NCI-H460 (cell line): ENCODE measurements at regions not wholly inside any gene's neighbourhood (a gene's known extent, or its start where the extent isn't known, plus 50 kb on each side); places are given as distances from the start of the nearest gene placed in this dataset.
"Not testable (repeated sequence)": the region's sequence is repeated elsewhere in the genome, so short reads cannot be mapped to it uniquely, and the experiment has no call there.

Source experiments
- DNase-seq: peaks from one replicate; pipeline ENCODE4 v3.0.0-alpha.2; 2016; ENCODE audit warnings: low read depth; ENCODE audit errors: extremely low read depth

DNA sequence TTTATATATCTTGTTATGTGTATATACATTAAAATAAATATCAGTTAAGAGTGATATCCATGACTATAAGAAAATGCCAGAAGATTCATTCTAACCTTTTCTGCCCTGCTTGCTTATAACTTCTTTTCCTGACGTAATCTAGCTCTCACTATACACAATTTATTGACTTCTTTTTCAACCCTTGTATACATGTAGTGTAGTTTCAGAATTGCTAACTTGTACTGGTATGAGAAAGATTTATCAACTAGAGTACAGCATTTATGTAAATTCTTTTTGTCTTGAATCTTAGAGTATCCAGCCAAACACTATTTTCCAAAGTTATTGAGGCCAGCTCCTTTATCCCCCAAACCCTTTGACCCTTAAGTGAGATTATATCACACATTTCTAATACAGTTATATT is 798.0 kb upstream of the RAB6C start:
- DNase-seq: no peak

DNA sequence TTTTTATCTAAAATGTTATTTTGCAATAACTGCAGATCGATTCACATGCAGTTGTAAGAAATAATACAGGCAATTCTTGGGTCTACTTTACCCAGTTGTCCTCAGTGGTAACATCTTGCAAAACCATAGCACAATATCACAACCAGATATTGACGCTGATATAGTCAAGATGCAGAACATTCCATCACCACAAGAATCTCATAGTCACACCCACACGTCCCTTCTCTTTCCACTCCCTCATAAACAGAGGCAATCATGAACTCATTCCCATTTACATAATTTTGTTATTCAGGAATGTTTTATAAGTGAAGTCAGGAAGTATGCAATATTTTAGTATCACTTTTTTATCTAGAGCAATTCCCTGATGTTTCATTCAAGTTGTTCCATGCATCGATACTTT is 797.5 kb upstream of the RAB6C start:
- DNase-seq: no peak

GRCh38 chr2:129187343-129187742 is 792.1 kb upstream of the RAB6C start:
- DNase-seq: no peak

GRCh38 chr2:129188451-129188850 is 791.0 kb upstream of the RAB6C start:
- no peak for DNase-seq

GRCh38 chr2:129189617-129190319 is 789.7 kb upstream of the RAB6C start:
- DNase-seq: no peak

GRCh38 chr2:129190494-129190893 is 789.0 kb upstream of the RAB6C start:
- DNase-seq: no peak

DNA sequence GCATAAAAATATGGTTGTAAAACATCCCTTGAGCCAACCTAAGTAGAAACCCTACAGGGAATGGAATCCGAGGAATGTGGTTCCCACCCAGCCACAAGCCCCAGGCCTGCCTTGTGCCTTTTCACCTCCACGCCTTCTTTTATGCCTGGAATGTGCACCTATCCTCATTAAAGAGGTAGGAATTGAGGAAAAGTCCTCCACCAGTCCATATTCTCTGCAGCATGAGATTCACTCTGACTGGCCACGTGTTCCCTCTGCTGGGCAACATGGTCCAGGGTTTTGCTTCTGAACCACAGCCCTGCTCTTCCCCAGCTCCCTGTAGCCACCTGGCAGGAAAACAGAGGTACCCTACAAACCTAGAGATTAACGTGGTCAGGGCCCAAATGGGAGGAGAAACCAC is 787.9 kb upstream of the RAB6C start:
- DNase-seq: no peak

DNA sequence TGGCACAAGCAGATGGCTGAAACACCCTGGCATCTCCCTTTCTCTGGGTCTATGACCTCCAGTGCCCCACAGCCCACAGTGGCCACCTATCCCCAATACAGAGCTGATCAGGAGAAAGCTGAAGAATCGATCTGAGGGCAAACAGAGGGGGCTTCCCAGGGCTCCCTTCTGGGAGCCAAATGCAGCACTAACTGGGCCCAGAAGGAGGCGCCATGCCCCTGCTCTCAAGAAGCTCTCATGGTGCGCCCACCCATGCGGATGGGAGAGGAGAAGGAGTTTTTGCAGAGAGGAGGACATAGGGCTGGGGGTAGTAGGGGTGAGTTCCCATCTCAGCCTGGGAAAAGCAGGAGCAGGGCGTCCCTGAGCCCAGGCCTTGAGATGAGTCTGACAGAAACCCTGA is 787.3 kb upstream of the RAB6C start:
- no peak for DNase-seq

DNA sequence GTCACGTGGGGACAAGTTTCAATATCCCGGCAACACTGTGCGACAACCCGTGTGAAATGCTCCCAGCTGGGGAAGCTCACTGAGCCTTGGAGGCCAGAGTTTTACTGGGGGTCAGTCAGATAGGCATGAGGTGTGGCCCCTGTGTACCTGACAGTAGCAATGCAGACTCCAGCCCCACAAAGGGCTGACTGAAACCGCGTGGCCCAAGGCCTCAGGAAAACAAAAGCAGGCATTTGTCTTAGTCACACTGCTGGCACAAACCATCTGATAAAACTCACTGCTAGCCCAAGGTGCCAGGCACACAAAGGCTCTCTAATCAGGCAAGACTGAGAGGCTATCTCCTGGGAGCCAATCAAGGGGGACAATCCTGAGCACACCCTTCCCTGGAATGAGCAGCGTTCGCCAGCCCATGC is 786.6 kb upstream of the RAB6C start:
- DNase-seq: no peak

DNA sequence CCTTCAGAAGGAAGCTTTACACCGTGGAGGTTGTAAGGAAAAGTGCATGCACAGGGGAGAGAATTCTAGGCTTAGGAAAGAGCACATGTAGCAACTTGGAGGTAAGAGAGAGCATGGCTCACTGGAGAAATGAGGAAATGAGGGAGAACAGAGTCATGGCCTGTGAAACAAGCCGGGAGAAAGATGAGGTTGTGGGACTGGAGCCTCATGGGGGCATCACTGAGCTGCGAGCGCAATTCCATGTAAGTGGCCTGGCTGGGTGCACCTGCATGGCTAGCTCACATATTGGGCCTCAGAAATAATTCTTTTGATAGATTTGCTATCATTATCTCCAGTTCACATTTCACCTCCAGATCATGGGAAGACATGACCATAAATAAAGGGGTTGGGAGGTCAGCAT is 785.5 kb upstream of the RAB6C start:
- DNase-seq: no peak

- no peak for DNase-seq
Observed at GRCh38 chr2:129199501-129199900, 780.0 kb upstream of the RAB6C start.

DNA sequence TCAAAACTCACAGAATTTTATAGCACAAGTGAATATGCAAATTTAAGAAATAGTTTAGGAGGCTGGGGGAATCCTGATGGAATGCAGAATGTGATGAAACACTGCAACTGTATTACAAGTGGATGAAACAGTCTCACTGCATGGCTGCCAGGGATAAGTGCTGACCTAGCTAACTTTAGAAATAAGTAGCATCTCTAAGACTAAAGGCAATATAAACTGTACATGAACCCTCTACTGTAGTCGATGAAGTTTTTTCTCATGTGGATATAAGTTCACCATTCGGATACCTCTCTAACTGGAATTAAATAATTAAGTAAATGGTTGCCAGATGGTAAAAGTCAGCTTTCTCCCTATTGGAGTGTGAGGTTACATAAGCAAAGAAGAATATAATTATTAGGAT is 777.8 kb upstream of the RAB6C start:
- no peak for DNase-seq

DNA sequence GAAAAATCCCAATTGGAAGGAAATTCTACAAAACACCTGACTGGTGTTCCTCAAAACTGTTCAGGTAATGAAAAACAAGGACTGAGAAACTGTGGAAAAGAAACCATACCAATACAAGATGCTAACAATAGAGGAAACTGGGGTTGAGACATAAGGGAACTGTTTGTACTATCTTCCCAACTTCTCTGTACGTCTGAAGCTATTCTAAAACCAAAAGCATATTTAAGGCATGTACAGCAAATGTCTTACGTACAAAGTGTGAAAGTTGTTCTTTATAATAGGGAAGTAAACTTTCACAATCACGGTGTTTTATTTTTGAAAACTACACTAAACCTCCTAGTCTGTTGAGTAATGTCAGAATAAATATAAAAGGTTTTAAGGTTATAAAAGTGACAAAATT is 776.1 kb upstream of the RAB6C start:
- DNase-seq: no peak

- not testable (repeated sequence) for DNase-seq
Observed at GRCh38 chr2:129204581-129204980, 774.9 kb upstream of the RAB6C start.

DNA sequence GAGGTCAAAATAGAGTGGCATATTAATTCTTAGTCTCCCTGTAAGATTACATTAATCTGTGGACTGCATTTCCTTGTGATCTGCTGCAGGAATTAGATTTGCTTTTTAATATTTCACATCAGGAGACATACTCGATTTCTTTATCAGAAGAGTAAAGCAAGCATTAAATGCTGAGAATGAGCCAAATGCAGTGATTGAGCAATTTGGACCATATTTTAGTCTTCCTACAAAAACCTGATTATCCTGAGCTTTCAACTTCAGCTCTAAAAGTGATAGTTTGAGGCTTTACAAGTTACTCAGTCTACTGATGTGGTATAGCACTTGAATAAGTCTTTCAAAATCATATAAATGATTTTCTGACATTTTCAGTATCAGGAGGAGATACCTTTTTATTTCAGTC is 774.3 kb upstream of the RAB6C start:
- no peak for DNase-seq

DNA sequence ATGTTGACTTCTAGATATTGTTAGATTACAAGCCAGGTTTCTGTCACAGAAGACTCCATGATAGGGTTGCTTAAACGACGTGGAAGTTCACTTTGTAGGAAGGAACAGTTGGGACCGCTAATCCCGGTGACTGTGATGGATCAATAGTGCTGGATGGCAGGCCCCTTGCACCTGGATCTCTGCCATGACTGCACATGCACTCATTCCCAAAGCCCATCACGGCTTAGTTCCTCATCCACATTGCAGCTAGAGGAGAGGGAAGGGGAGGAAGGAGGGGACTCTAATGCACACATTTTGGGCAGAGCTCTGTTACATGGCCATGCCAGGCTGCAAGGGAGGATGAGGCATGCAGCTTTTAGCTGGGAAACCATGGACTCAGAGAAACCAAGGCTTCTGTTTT is 773.7 kb upstream of the RAB6C start:
- DNase-seq: no peak

DNA sequence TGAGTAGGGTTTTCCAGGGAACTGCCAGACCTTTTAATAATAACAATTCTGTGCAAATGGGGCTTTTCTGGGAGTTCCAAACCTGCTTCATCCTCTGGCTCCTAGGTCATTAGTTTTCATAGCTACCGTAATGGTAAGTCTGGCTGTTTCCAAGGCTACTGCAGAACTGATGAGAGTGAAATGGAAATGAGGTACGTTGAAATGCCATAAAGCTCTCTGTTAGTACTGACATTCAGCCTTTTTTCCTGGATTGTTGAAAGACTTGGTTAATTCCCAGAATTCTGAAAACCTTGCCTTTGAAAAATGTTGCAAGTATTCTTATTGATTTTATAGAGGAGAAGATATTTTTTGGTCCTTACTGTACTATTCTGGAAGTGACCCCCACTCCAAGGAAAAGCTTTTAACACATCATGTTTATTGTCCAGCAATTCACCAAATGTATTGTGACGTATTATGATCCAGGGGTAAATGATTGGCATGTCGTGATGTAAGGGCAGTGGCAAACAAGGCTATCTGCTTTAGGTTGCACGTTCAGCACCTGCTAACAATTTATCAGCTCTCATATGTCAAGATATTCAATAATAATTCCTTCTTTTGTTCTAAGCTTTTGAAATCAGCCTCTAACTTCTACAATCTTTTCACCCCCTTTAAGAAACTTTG is 767.0 kb upstream of the RAB6C start:
- no peak for DNase-seq

GRCh38 chr2:129224022-129224421 is 755.4 kb upstream of the RAB6C start:
- no peak for DNase-seq

DNA sequence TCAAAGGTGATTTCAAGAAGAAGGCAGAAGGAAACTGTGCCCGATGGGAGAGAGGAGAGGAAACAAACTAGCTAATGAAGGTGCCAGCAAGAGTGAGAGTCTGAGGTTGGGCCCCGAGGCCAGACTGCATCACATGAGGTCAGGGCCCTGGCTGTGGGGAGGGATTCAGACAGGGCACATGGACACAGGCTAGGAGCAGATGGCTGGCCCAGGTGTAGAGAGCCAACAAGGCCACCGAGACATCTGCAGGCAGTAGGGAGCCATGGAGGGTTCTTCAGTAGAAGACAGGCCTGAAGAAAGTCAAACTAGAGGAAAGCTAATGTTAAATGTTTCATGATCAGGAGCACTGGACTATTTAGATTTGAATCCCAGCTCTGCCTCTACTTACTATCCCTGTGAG is 755.0 kb upstream of the RAB6C start:
- no peak for DNase-seq

- DNase-seq: no peak
Observed at GRCh38 chr2:129229196-129229595, 750.3 kb upstream of the RAB6C start.

- no peak for DNase-seq
Observed at GRCh38 chr2:129229830-129230441, 749.5 kb upstream of the RAB6C start.

- no peak for DNase-seq
Observed at GRCh38 chr2:129231924-129232323, 747.5 kb upstream of the RAB6C start.
